Peyer's patch (tissue), 4 donors: ENCODE measurements at regions not wholly inside any gene's neighbourhood (a gene's known extent, or its start where the extent isn't known, plus 50 kb on each side); places are given as distances from the start of the nearest gene placed in this dataset.

Experiments
- CTCF ChIP-seq, 6 experiments: fragments of 450-650 bp in 4 of 6; fragments of 200-600 bp in 2 of 6; sonication (generic) in 1 of 6; IDR thresholded peaks; one replicate each; pipeline ENCODE4 v1.5.1; 2017 to 2019; ENCODE audit warnings: antibody characterized with exemption in 6 of 6, mild to moderate bottlenecking in 3 of 6, moderate library complexity in 1 of 6
- POLR2A ChIP-seq, 2 donors: fragments of 450-650 bp; IDR thresholded peaks; one replicate each; pipeline ENCODE4 v1.5.1; 2017; ENCODE audit warnings: antibody characterized with exemption in 2 of 2, mild to moderate bottlenecking in 2 of 2, moderate library complexity in 2 of 2

GRCh38 chr1:187645651-187646050, 816.9 kb downstream of the PLA2G4A start:
- no peak for TF ChIP-seq CTCF (IDR thresholded peaks at IDR 0.05)
- no peak for TF ChIP-seq POLR2A (IDR thresholded peaks at IDR 0.05)
